ACC112 (cell line): ENCODE measurements at regions not wholly inside any gene's neighbourhood (a gene's known extent, or its start where the extent isn't known, plus 50 kb on each side); places are given as distances from the start of the nearest gene placed in this dataset.

Experiments
- H2AFZ ChIP-seq: fragments of 200-600 bp; sonication (generic); one replicate; pipeline ENCODE4 v1.6.0; 2017; ENCODE audit warnings: antibody characterized with exemption, low read length; ENCODE audit not compliant: unreplicated experiment
- H3K27ac ChIP-seq: fragments of 200-600 bp; sonication (generic); 2 replicates; pipeline ENCODE4 v1.5.1; 2014; ENCODE audit warnings: low read depth, mild to moderate bottlenecking, antibody characterized with exemption, low read length, moderate library complexity
- H3K27me3 ChIP-seq: fragments of 200-600 bp; sonication (generic); 2 replicates; pipeline ENCODE4 v1.6.1; 2014; ENCODE audit warnings: mild to moderate bottlenecking, antibody characterized with exemption, low read length, moderate library complexity, mixed read lengths; ENCODE audit not compliant: insufficient read depth
- H3K36me3 ChIP-seq: fragments of 200-600 bp; sonication (generic); 2 replicates; pipeline ENCODE4 v1.6.1; 2016; ENCODE audit warnings: mild to moderate bottlenecking, antibody characterized with exemption, low read length, moderate library complexity, mixed read lengths; ENCODE audit not compliant: insufficient read depth
- H3K4me1 ChIP-seq: fragments of 200-600 bp; sonication (generic); one replicate; pipeline ENCODE4 v1.6.1; 2016; ENCODE audit warnings: low read length, mixed read lengths; ENCODE audit not compliant: insufficient read depth, unreplicated experiment, control insufficient read depth
- H3K4me3 ChIP-seq: fragments of 200-600 bp; sonication (generic); 2 replicates; pipeline ENCODE4 v1.5.1; 2014; ENCODE audit warnings: mild to moderate bottlenecking, low read depth, low read length
- H3K79me2 ChIP-seq: fragments of 200-600 bp; sonication (generic); one replicate; pipeline ENCODE4 v1.6.0; 2016; ENCODE audit warnings: low read length; ENCODE audit not compliant: control insufficient read depth, unreplicated experiment, insufficient read depth

- Histone ChIP-seq H3K27ac (no peak overlapping the region), H3K27me3 (no peaks in the 10 kb centered on the region), H3K79me2 (no peaks in the 10 kb centered on the region), H3K4me3 (no peak overlapping the region), H3K4me1 (no peaks in the 10 kb centered on the region), H3K36me3 (no peaks in the 10 kb centered on the region), H2AFZ (no peak overlapping the region)
Measured at GRCh38 chr18:76720683-76721082, 101.7 kb upstream of the ZNF236 start.

- no peak overlapping the region for H2AFZ ChIP-seq
- H3K27me3 ChIP-seq, result no peaks in the 10 kb centered on the region
- no peak overlapping the region for H3K27ac ChIP-seq
- no peak overlapping the region for H3K4me3 ChIP-seq
- no peaks in the 10 kb centered on the region for H3K4me1 ChIP-seq
- no peaks in the 10 kb centered on the region for H3K36me3 ChIP-seq
- no peaks in the 10 kb centered on the region for H3K79me2 ChIP-seq
Measured at GRCh38 chr18:76715012-76715610, 107.2 kb upstream of the ZNF236 start.

GRCh38 chr18:76713432-76713831 lies 108.9 kb upstream of the ZNF236 start:
- Histone ChIP-seq H3K36me3 (no peaks in the 10 kb centered on the region), H3K79me2 (no peaks in the 10 kb centered on the region), H3K27me3 (no peaks in the 10 kb centered on the region), H3K4me3 (no peak overlapping the region), H3K27ac (no peak overlapping the region), H2AFZ (no peak overlapping the region), H3K4me1 (no peaks in the 10 kb centered on the region)

- H3K4me3 ChIP-seq, result no peak overlapping the region
- no peaks in the 10 kb centered on the region for H3K79me2 ChIP-seq
- no peaks in the 10 kb centered on the region for H3K4me1 ChIP-seq
- H2AFZ ChIP-seq, result no peak overlapping the region
- H3K27ac ChIP-seq, result no peak overlapping the region
- no peaks in the 10 kb centered on the region for H3K36me3 ChIP-seq
- no peaks in the 10 kb centered on the region for H3K27me3 ChIP-seq
Measured at GRCh38 chr18:76712511-76713140, 109.7 kb upstream of the ZNF236 start.

- H3K79me2 ChIP-seq, result no peaks in the 10 kb centered on the region
- H3K27me3 ChIP-seq, result no peaks in the 10 kb centered on the region
- no peaks in the 10 kb centered on the region for H3K36me3 ChIP-seq
- no peak overlapping the region for H2AFZ ChIP-seq
- no peaks in the 10 kb centered on the region for H3K4me1 ChIP-seq
- H3K27ac ChIP-seq, result no peak overlapping the region
- H3K4me3 ChIP-seq, result no peak overlapping the region
Measured at GRCh38 chr18:76710646-76711520, 111.5 kb upstream of the ZNF236 start.

GRCh38 chr18:76709659-76710645 lies 112.4 kb upstream of the ZNF236 start:
- Histone ChIP-seq H2AFZ (peak overlapping the region; percentile 67), H3K79me2 (no peaks in the 10 kb centered on the region), H3K36me3 (no peaks in the 10 kb centered on the region), H3K4me1 (no peaks in the 10 kb centered on the region), H3K4me3 (no peak overlapping the region), H3K27me3 (no peaks in the 10 kb centered on the region), H3K27ac (no peak overlapping the region)

- Histone ChIP-seq H3K79me2 (no peaks in the 10 kb centered on the region), H3K4me1 (no peaks in the 10 kb centered on the region), H3K27me3 (no peaks in the 10 kb centered on the region), H2AFZ (no peak overlapping the region), H3K4me3 (no peak overlapping the region), H3K27ac (no peak overlapping the region), H3K36me3 (no peaks in the 10 kb centered on the region)
Measured at GRCh38 chr18:76708722-76709353, 113.5 kb upstream of the ZNF236 start.

GRCh38 chr18:76708071-76708721 lies 114.2 kb upstream of the ZNF236 start:
- no peaks in the 10 kb centered on the region for H3K4me1 ChIP-seq
- no peak overlapping the region for H3K27ac ChIP-seq
- no peak overlapping the region for H2AFZ ChIP-seq
- H3K36me3 ChIP-seq, result no peaks in the 10 kb centered on the region
- no peaks in the 10 kb centered on the region for H3K27me3 ChIP-seq
- no peak overlapping the region for H3K4me3 ChIP-seq
- no peaks in the 10 kb centered on the region for H3K79me2 ChIP-seq

- no peak overlapping the region for H3K4me3 ChIP-seq
- 0 out of 2 replicates have a peak, but pooled peaks cover under 1% of the 10 kb centered on the region for H3K27me3 ChIP-seq
- no peak overlapping the region for H2AFZ ChIP-seq
- no peak overlapping the region for H3K27ac ChIP-seq
- no peaks in the 10 kb centered on the region for H3K79me2 ChIP-seq
- H3K4me1 ChIP-seq, result no peaks in the 10 kb centered on the region
- no peaks in the 10 kb centered on the region for H3K36me3 ChIP-seq
Measured at GRCh38 chr18:76707534-76707933, 114.8 kb upstream of the ZNF236 start.
